ENCODE measurements at regions not wholly inside any gene's neighbourhood (a gene's known extent, or its start where the extent isn't known, plus 50 kb on each side); places are given as distances from the start of the nearest gene placed in this dataset.
A peak's percentile ranks its signal among the peaks of the same experiment; 100 is the strongest.

DNA sequence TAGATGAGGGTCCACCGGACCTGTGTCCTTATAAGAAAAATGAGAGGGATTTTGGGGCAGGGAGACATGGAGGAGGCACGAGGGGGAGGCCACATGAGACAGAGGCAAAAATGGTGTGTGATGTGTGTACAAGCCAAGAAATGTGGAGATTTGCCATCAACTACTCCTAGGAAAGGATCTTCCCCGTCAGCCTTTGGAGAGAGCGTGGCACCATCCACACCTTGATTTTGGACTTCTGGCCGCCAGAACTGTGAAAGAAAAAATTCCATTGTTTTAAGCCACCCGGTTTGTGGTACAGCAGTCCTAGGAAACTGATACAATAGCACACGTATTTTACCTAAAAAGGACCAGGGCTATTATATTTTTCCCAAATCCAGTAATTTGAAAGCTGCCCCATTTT lies 829.0 kb upstream of the SALL3 start:
- DNase-seq (ENCODE audit: low read depth), result no peak

DNA sequence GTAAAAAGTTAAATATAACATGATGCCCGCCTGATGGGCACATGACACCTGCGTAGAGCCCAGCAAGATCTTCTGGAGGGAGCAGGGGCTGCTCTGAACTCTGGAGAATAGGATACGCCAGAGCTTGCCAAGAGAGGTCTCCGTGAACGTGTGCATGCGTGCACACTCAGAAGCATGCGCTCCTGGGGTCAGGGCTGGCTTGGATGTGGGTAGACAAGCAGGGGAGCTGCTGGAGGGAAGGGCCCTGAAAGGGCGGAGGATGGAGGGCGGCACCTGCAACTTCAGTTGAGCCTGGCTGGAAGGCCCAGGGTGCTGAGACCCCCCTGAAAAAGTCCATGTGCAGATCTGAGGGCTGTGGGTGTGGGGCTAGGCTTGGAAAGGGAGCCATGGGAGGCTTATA lies 828.4 kb upstream of the SALL3 start:
- DNase-seq (ENCODE audit: low read depth), result no peak

DNA sequence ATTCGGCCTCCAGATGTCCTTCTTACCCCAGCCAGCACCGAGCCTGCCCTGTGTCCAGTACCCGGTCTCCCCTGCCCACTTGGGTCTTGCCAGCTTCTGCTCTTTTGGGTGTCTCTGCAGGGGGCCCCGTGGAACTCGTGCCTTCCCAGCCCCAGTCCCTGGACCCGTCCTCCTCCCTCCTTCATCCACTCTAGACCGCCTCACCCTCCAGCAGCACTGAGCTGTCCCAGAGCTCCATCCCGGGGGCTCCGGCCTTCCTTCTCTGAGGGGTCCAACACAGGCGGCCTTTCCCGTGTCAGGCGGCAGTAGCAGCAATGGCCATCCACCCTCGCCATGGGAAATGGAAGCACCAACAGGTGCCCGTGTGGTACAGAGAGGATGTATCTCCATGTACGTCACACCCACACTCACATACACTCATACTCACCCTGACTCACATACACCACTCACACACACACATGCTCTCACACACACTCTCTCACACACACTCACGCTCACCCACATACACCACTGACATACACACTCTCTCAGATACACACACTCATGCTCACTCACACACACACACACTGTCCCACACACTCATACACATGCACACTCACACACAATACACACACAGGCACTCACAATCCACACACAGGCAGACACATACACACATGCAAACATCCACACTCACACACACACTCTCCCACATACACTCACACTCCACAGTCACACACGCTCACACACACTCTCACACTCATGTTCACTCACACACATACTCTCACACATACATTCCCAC lies 827.5 kb upstream of the SALL3 start:
- no peak for DNase-seq (ENCODE audit: low read depth)

DNA sequence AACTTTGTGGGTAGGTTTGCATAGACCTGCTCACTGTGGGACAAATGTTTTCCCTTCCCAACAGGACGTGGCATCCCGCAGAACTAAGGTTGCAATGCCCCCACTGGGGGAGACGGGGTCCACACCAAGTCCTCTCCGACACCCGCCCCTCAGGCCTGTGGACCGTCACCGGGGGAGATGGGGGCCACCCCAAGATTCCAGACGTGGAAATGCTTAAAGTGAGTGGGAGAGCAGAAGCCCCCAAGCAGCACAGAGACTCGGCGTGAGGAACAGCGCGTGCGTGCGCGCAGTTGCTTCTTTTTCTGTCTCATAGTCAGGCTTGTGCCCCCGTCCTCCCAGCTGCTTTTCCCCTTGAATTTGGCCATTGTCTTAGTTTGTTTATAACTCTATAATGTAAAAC lies 826.3 kb upstream of the SALL3 start:
- no peak for DNase-seq (ENCODE audit: low read depth)

DNA sequence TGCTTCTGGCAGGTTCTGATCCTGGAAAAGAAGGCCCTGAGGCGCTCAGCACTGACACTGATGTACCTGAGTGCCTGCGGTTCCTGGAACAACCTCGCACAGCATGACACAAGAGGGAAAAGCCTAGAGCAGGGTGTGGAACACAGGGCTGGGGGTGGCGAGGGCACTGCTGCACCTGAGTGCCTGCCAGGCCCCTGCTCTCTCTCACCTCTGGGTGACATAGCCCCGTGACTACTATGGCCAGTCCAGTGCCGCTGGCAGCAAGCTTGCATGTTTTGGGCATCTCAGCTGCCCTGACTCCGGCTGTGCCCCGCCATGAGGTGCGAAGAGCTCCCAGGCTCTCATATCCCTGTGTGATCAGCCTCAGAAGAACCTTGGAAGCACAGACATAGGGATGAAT lies 825.2 kb upstream of the SALL3 start:
- DNase-seq (ENCODE audit: low read depth), result no peak

DNA sequence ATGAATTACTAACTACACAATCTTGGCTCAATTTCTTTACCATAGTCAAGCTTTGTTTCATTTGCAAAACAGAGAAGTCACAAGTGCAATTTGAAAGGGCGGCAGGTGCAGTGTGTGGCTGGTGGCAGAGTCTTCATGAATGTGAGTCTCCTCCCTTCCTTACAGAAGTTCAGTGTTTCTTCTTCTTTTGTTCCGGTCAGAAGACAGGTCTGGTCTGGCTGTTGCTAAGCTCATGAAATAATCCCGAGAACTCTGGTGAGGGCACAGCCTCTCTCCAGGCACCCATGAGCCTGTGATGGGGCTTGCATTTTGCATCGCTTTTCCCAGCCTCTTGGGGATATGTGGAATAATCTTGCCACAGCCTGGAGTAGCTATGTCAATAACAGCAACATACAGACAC lies 824.8 kb upstream of the SALL3 start:
- no peak for DNase-seq (ENCODE audit: low read depth)

DNA sequence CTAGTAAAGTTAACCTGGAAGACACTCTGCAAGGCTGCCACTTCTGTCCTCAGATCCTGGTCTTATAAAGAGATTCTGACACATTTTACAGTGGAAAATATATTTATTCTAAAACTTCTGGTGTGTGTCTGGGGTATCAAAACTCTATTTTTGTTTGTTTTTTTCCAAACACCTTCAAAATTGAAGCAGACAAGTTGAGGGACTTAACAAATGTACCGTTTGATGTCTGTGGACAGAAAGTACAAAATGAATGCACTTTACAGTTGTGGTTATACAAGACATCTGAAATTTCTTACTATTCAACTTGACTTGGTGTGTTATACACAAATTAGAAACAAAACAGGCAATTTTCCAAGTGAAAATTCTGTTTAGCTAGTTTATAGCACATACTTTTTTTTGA lies 823.2 kb upstream of the SALL3 start:
- DNase-seq (ENCODE audit: low read depth), result no peak

DNA sequence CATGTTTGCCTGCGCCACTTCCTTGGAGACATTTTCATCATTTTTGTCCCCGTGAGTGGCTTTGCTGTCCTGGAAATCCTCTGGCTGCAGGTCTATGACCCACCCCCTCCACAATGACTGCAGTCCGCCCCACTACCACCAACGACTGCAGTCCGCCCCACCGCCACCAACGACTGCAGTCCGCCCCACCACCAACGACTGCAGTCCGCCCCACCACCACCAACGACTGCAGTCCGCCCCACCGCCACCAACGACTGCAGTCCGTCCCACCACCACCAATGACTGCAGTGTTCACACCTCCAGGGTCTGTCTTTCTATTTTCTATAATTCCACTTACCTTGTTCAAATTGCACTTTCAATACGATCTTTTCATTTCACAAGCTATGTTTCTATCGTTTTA lies 820.7 kb upstream of the SALL3 start:
- no peak for DNase-seq (ENCODE audit: low read depth)

DNA sequence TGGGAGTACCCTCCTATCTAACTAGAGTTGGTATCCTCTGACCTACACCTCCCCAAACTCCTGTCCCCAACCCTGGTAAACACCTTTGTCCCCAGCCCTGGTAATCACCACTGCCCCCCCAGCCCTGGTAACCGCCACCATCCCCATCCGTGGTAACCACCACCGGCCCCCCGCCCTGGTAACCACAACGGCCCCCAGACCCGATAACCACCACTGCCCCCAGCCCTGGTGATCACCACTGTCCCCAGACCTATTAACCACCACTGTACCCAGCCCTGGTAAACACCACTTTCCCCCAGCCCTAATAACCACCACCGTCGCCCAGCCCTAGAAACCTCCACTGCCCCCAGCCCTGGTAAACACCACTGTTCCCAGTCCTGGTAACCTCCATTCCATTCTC lies 820.2 kb upstream of the SALL3 start:
- DNase-seq (ENCODE audit: low read depth), result no peak

DNA sequence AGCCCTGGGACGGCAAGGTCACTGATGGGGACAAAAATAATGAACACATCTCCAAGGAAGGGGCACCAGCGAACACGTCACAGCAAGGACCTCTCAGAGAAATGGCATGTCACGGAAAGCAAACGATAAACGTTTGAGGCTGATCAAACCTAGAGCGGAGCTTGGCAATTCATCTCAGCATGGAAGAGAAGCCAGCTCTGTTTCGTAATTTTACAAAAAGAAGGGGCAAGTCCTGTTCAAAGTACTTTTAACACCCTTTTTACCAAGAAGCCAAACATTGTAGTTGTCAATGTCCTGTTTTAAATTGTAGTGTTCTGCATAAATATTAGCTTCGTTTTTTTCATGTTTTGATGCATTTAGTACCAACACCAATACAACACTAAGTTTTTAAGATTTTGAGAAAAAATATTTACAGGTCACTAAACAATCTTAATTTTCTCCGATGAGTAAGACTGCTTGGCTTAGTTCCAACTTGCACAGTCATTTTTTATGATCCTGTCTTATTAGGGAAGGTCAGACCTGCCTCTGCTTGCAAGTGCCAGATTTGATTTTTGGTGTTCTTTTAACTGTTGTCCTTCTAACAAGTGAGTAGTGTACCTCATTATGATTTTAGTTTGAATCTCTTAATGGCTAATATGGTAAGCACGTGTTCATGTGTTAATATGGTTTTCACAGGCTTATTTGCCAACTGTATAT lies 818.5 kb upstream of the SALL3 start:
- peak; percentile 55 for DNase-seq (ENCODE audit: low read depth)

DNA sequence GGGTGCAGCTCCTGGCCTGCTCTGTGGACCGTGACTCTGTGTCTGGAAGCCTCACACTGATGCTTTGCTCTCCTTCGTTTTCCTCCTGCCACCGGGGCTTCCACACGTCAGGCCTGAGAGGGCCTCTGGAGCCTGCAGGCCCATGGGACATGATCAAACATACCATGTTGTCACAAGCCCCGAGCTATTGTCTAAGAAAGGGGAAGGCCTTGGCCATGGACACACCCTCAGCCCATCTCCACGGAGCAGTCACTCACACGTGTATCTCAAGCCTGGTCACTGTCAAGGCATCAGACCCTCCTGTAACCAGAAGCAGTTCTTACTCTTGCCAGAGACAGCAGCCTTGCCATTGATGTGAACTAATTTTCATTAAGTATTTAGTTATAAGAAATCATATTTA lies 814.1 kb upstream of the SALL3 start:
- DNase-seq (ENCODE audit: low read depth), result no peak

DNA sequence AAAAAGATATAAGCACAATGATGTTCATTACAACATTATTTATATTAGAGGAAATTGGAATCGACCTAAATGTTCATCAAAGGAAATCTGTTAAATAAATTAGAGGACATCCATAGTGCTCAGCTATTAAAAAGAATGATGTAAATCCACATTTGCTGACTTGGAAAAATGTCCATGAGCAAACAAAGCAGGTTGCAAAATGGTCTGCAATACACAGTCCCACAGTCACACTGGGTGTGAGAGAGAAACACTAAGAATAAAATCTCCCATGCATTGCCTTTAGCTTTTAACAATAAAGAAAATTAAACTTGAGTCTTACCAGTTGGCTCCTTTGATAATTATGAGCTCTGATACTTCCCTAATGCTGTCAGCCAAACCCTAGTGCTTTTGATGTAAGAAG lies 811.1 kb upstream of the SALL3 start:
- DNase-seq (ENCODE audit: low read depth), result no peak

DNA sequence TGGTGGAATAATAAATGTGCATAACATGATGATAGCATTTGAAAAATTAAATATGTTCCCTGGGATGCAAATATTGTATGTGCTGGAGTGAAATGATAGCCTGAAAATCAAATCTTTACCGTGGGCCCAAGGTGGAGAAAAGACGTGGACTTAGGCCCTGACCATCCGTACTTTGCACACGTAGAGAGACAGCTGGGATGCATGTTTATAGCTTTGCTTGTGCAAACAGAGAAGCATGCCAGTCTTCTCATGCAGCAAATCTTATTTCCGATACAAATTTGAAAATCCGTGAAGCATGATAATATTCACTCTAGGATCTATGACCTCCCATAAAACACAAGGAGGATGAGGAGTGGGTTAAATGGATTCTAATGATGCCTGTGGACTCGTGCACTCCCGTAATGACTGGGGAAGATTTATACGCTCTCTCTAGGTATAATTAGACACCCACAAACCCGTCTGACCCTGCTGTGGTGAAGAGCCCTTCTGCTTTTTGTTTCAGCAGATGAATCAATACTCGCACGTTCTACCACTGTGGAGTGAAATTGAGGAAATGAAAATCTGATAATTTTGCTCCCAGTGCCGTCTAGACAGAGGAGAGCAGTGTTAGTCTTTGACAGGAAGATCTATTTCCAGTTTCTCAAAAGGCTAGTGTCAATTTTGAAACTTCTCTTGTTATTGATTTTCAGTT lies 810.3 kb upstream of the SALL3 start:
- no peak for DNase-seq (ENCODE audit: low read depth)

DNA sequence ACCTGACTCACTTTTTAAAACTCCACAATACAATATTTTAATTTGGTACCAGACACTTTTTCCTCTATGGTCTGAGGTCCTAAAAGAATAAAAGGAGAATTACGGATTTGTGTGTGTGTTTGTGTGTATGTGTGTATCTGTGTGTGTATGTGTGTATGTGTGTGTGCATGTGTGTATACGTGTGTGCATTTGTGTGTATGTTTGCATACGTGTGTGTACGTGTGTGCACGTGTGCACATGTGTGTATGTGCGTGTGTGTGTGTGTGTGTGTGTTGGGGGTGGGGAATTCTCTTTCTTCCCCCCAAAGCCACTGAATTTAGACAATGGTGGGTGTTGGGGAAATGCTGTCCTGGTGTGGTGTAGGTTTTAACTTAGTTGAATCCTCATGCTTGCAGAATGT lies 807.7 kb upstream of the SALL3 start:
- no peak for DNase-seq (ENCODE audit: low read depth)

DNA sequence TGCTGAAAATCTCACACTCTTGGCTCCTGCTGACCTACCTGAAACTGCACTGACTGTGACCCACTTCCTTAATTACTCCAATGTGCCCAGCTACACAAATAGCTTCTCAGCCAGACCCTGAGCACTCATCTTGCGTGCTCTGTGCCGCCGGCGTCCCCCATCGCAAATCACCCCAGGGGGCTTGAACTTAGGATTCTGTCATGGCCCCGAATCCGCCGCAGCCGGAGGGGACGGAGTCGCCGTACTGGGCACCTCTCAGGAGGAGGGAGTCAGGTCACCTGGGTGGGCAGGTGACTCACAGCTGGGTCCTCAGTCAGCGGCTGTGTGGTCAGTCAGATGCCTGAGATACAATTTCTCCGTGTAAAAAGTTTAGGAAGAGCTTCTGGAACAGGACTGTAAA lies 804.9 kb upstream of the SALL3 start:
- no peak for DNase-seq (ENCODE audit: low read depth)

DNA sequence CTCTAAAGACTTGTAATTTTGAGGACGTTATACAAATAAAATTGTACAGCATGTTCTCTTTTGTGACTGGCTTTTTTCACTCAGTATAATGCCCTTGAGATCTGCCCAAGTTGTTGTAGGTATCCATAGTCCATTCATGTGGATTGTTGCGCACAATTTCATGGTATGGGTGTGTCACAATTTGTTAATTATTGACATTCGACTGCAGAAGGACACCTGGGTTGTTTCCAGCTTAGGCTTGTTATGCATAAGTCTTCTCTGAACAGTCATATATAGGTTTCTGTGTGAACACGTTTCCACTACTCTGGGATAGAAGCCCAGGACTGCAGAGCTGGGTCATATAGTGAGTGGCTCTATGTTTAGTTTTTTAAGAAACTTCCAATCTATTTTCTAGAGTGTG lies 800.8 kb upstream of the SALL3 start:
- DNase-seq (ENCODE audit: low read depth), result no peak

DNA sequence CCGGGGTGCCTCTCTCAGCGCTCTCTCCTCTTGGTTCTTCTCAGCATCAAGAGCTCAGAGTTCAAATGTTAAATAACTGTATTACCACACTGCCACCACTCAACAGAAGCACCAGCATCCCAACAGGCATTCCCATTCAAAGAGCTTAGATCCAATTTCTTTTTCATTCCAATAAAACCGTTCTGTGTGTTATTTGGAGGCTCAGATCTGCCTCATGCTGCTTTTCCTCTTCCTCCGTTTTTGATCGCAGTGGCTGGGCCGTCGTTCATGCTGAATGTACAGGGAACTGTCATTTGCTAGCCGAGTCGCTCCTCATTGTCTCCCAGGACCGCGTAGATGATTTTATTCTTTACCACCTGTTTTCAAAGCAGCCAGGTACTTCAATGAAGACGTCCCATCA lies 798.9 kb upstream of the SALL3 start:
- no peak for DNase-seq (ENCODE audit: low read depth)

DNA sequence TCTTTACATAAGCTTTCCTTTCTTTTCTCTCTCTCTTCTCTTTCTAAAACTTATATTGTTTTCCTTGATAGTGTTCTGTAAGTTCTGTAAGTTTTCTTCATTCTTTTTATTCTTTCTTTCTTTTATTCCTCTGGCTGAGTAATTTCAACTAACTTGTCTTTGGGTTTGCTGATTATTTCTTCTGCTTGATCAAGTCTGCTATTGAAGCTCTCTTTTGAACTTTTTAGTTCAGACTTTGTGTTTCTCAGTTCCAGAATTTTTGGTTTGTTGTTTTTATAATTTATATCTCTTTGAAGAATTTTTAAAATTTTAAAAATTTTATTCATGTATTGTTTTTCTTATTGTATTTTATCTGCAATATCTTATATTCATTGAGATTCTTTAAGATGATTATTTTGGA lies 795.8 kb upstream of the SALL3 start:
- no peak for DNase-seq (ENCODE audit: low read depth)

DNA sequence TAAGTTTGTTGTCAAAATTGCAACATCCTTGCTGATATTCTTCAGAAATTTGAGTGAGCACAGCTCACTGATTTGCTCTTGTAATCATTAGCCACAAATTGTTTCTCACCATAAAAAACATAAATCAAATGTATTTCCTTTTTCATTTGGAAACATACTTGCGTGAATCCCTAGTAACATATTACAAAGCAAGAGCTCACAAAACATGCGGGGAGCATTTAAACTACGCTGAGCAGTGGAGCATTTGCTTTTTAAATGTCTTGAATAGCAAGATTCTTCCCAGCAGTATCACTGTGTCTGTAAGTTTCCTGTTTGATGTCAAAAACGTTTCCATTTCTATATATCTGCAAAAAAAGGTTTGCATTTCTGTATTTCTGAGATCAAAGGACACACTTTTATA lies 788.3 kb upstream of the SALL3 start:
- no peak for DNase-seq (ENCODE audit: low read depth)

DNA sequence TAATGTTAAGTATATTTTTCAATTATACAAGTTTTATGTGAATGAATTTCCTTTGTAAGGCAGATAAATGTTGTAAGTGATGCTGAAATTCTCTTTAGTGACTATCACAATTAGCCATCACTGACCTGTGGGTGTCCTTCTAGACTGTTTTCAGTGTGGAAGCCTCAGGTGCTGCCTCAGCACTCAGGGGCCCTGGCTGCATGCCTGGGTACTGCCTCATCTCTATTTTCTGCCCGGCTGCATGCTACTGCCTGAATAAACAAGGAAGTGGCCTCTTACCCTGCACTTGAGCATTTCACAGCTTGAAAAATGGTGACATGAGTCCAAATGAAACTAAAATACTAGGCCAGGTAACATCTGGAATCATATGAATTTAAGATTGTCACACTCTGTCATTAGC lies 787.6 kb upstream of the SALL3 start:
- peak; percentile 73 for DNase-seq (ENCODE audit: low read depth)

DNA sequence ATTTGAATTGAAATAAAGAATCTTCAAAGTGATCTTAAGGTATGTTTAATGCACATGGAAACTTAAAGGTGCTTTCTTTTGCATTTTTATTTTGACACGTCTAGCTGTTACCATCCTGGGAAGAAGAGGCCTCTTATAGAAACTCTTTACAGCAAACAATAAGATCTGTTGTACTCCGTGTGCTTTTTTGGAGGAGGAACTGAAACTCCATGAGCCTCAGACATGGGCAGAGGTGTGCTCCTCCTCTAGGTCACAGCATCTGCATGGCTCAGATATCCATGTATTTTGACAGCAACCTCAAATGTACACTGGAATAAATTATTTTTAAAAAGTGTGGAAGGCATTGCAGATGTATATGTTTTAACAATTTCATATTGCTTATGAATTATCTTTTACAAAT lies 783.3 kb upstream of the SALL3 start:
- DNase-seq (ENCODE audit: low read depth), result no peak

DNA sequence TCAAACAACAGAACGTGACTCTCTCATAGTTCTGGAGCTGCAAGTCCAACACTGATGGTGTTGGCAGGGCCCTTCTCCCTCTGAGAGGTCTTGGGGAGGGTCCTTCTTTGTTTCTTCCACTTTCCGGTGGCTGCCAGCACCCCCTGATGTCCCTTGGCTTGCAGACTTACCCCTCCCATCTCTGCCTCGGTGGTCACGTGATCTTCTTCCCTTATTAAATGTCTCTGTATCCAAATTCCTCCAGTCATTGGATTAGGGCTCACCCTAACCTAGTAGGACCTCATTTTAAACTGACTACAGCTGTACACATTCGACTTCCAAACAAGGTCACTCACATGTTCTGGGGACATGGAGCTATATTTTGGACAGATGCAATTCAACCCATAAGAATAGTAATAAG lies 780.6 kb upstream of the SALL3 start:
- DNase-seq (ENCODE audit: low read depth), result no peak

DNA sequence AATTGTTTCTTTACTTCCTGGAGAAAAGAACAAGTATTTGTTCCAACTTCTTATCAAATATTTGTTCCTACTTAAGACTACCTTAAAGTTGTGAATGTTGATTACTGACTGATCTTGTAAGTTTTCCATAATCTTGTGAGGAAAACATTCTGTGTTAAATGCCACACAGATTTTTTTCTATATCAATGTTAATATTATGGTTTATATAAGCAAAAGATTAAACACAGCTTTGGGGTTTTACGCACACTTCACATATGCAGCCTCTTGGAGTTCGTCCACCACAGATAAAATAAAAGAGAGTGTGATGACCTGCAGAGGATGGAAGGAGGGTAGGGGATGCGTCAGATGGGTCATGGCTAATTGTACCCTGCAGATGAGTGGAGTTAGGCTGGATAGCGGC lies 780.0 kb upstream of the SALL3 start:
- no peak for DNase-seq (ENCODE audit: low read depth)

All from Daoy (cell line).